ENCODE measurements at regions not wholly inside any gene's neighbourhood (a gene's known extent, or its start where the extent isn't known, plus 50 kb on each side); places are given as distances from the start of the nearest gene placed in this dataset.
"Not testable (repeated sequence)": the region's sequence is repeated elsewhere in the genome, so short reads cannot be mapped to it uniquely, and the experiment has no call there.

- no peak for DNase-seq (ENCODE audit: low read depth in 2 of 2)
- no peak overlapping the region for H3K4me3 ChIP-seq (replicated peaks in 1 of 2; ENCODE audit: low read depth in 2 of 2, low read length in 2 of 2)
- TF ChIP-seq CTCF (IDR thresholded peaks at IDR 0.05; ENCODE audit: low read depth, low read length): no peak
These were observed 1248.1 kb downstream of the RAPGEF2 start for GRCh38 chr4:160350944-160351343.

GRCh38 chr4:160352637-160353036 lies 1249.8 kb downstream of the RAPGEF2 start:
- no peak for TF ChIP-seq CTCF (IDR thresholded peaks at IDR 0.05; ENCODE audit: low read depth, low read length)
- no peak overlapping the region for H3K4me3 ChIP-seq (replicated peaks in 1 of 2; ENCODE audit: low read depth in 2 of 2, low read length in 2 of 2)
- no peak for DNase-seq (ENCODE audit: low read depth in 2 of 2)

- TF ChIP-seq CTCF (IDR thresholded peaks at IDR 0.05; ENCODE audit: low read depth, low read length): no peak
- DNase-seq (ENCODE audit: low read depth in 2 of 2): no peak
- H3K4me3 ChIP-seq (replicated peaks in 1 of 2; ENCODE audit: low read depth in 2 of 2, low read length in 2 of 2): no peak overlapping the region
These were observed 1250.7 kb downstream of the RAPGEF2 start for GRCh38 chr4:160353548-160353947.

GRCh38 chr4:160362478-160362877 lies 1259.6 kb downstream of the RAPGEF2 start:
- DNase-seq (ENCODE audit: low read depth in 2 of 2): no peak
- no peak for TF ChIP-seq CTCF (IDR thresholded peaks at IDR 0.05; ENCODE audit: low read depth, low read length)
- H3K4me3 ChIP-seq (replicated peaks in 1 of 2; ENCODE audit: low read depth in 2 of 2, low read length in 2 of 2): no peak overlapping the region

GRCh38 chr4:160364217-160364616 lies 1261.3 kb downstream of the RAPGEF2 start:
- no peak overlapping the region for H3K4me3 ChIP-seq (replicated peaks in 1 of 2; ENCODE audit: low read depth in 2 of 2, low read length in 2 of 2)
- no peak for TF ChIP-seq CTCF (IDR thresholded peaks at IDR 0.05; ENCODE audit: low read depth, low read length)
- no peak for DNase-seq (ENCODE audit: low read depth in 2 of 2)

- not testable (repeated sequence) for H3K4me3 ChIP-seq (replicated peaks in 1 of 2; ENCODE audit: low read depth in 2 of 2, low read length in 2 of 2); DNase-seq (ENCODE audit: low read depth in 2 of 2)
These were observed 1261.8 kb downstream of the RAPGEF2 start for GRCh38 chr4:160364665-160365064.

- not testable (repeated sequence) for H3K4me3 ChIP-seq (replicated peaks in 1 of 2; ENCODE audit: low read depth in 2 of 2, low read length in 2 of 2); DNase-seq (ENCODE audit: low read depth in 2 of 2)
These were observed 1262.5 kb downstream of the RAPGEF2 start for GRCh38 chr4:160365383-160365782.

GRCh38 chr4:160370046-160370445 lies 1267.2 kb downstream of the RAPGEF2 start:
- DNase-seq (ENCODE audit: low read depth in 2 of 2): no peak
- TF ChIP-seq CTCF (IDR thresholded peaks at IDR 0.05; ENCODE audit: low read depth, low read length): no peak
- H3K4me3 ChIP-seq (replicated peaks in 1 of 2; ENCODE audit: low read depth in 2 of 2, low read length in 2 of 2): no peak overlapping the region
